Vagina (tissue), 2 donors: ENCODE measurements at regions not wholly inside any gene's neighbourhood (a gene's known extent, or its start where the extent isn't known, plus 50 kb on each side); places are given as distances from the start of the nearest gene placed in this dataset.

ENCODE experiments used
- CTCF ChIP-seq, 3 experiments: fragments of 450-650 bp in 2 of 3; fragments of 200-600 bp in 1 of 3; sonication (generic) in 1 of 3; IDR thresholded peaks; one replicate each; pipeline ENCODE4 v1.5.1; 2017 to 2019; ENCODE audit warnings: antibody characterized with exemption in 3 of 3, mild to moderate bottlenecking in 2 of 3, moderate library complexity in 2 of 3
- POLR2A ChIP-seq, 2 donors: fragments of 450-650 bp; IDR thresholded peaks; one replicate each; pipeline ENCODE4 v1.6.1; 2017; ENCODE audit warnings: antibody characterized with exemption in 2 of 2, mild to moderate bottlenecking in 2 of 2, moderate library complexity in 2 of 2

- no peak for TF ChIP-seq CTCF (IDR thresholded peaks at IDR 0.05)
- TF ChIP-seq POLR2A (IDR thresholded peaks at IDR 0.05): no peak
Measured at GRCh38 chr14:97850886-97851285, 1053.7 kb downstream of the VRK1 start.
